Renal pelvis (tissue), 1 donor: ENCODE measurements at regions not wholly inside any gene's neighbourhood (a gene's known extent, or its start where the extent isn't known, plus 50 kb on each side); places are given as distances from the start of the nearest gene placed in this dataset.

Source experiments
- DNase-seq: peaks from one replicate; pipeline ENCODE4 v3.0.0-alpha.2; 2013

DNA sequence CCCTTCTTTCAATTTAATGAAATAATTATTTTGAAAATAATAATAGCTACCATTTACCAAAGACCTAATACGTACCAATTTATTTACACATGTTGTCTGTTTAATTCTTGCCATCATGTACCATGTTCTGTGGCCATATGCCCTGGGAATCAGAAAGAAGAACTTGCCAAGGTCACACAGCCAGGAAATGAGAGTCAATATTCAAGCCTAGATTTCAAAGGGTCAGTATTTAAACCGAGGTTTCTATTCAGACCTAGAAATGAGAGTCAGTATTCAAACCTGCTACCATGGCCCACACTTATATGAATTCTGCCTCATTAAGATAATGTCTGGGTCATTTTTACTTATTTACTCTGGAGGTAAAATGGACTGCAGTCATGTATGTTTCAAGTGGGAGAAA lies 103.6 kb upstream of the TBL1XR1 start:
- DNase-seq = no peak

DNA sequence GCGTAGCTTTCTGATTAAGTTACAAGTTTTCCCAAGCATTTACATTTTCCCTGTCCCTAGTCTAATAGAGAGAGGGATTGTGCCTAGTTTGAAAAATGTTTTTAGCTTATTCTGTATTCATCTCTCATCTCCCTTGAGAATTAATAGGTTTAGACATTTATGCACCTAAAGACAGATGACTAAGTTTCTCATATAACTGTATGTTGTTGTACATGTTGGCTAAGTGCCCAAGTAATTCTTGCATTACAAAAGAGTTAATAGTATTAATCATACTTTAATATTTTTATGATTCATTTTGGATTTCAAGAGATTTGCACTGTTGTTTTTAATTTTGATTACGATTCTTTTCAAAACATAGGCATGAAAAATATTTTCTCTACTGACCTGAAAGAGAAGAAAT lies 109.0 kb upstream of the TBL1XR1 start:
- no peak for DNase-seq

DNA sequence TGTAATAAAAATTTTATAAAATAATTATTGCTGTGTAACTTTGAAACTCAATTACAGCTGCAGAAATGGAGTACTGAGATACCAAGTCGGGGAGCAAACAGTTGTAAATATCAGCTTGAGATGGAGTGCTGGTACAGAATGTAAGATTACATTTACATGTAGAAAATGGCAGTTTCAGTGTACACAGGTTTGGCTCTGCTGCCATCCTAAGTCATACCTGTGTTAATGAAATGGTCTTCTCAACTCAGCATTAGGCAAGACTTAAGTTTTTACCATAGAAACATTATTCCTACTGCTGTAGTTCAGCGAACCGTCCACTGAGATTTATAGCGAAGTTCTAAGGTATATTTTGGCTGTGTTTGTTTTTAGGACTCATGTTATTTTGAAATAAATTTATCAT lies 110.1 kb upstream of the TBL1XR1 start:
- DNase-seq = no peak

DNA sequence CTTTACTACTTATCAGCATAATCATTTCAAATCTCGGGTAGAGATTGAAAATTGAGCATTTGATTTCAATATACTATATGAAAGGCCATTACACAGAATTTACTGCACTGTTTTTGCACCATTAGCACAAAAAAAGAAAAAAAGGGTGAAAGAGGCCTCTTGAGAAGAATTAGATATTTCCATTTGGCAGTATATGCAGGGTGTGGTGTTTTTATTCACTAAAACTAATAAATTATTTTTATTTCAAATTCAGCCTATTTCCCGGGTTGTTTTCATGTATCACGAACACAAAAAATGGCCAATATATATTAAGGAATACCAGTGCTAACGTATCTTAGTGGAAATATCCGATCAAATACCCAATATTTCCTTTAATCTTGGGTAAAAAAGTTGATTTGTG lies 110.5 kb upstream of the TBL1XR1 start:
- DNase-seq = no peak

DNA sequence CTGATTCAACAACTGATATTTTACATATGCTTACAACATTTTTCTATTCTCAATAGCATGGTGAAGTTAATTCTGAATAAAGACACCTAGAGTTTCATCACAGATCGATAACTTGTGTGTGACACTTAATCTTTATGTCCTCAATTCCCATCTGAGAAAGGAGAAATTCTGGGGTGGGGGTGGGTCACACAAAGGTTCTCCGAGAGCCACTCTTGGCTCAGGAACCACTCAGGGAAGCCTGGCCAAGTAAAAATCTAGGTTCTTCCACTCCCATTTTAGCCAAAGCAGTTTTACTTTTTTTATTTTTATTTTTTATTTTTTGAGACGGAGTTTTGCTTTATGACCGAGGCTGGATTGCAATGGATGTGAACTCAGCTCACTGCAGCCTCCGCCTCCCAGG lies 111.0 kb upstream of the TBL1XR1 start:
- no peak for DNase-seq

DNA sequence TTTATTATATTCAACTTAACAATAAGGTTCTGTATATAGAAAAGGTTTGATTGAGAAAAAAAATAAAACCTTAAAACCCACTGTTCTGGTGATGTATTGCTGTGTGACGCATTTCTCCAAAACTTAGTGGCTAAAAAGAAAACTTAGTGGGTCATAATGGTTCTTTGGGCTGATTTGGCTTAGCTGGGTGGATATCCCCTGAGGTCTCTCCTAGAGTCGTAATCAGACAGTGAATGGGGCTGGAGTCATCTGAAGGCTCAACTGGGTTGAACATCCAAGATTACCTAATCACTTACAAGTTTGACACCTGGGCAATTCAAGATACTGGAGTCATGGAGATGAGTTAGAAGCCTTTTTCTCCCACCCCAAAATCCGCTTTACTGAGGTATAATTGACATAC lies 111.6 kb upstream of the TBL1XR1 start:
- no peak for DNase-seq

DNA sequence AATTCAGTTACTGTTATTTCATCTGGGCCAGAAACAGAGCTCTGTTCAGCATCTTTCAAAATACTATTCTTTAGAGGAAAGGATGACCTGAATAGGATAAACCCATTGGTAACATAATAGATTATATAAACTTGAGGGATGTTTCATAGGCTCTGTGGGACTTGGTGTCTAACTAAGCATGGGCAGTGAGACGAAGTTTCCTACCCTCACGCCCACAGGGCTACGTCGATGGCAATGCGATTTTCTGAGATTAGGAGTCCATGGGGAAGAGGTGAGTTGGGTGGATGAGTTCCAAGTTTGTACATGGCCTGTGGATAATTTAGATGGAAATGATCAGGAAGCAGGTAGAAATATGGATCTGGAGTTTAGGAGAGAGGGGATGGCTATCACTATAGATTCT lies 115.2 kb upstream of the TBL1XR1 start:
- no peak for DNase-seq

DNA sequence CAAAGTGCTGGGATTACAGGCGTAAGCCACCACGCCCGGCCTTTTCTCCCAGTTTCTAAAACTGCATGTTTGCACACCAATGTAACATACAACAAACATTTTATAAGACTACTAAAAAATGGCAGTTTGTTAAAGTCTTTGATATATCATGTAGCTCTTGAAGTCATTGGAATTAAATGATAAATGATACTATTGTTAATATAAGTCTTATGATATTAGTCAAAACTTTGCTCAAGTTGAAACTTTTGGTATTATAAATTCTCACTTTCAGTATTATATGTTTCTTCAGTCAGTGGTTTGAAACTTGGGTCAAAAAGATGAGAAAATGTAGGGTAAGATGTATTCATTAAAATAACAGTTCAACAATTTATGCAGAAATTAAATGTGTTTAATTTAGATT lies 117.6 kb upstream of the TBL1XR1 start:
- no peak for DNase-seq

DNA sequence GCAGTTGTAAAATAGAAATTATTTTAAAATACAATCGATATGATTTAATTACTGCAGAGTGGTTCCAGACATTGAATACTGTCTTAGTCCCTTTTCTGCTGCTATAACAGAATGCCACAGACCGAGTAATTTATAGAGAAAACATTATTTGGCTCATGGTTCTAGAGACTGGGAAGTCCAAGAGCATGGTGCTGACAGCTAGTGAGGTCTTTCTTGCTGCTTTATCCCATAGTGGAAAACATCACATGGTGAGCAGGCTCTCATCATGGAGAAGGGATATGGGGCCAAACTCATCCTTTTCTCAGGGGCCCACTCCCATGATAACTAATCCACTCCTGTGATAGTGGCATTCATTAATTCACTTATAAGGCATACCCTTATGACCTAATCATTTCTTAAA lies 120.0 kb upstream of the TBL1XR1 start:
- no peak for DNase-seq

DNA sequence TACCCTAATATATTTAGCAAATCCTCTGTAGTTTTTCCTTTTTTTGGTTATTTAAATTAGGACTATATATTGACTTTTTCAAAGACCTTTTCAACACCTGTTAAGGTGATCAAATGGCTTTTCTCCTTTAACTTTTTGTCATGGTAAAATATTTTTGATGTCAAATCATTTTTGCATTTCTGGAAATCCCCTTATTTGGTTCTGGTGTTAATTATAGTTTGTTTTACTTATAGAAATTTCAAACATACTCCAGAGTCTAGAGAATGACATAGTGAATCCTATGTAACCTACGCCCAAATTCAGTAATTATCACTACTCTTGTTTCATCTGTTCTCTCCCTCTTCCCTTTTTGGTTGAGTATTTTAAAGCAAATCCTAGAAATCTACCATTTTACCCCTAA lies 121.3 kb upstream of the TBL1XR1 start:
- no peak for DNase-seq

DNA sequence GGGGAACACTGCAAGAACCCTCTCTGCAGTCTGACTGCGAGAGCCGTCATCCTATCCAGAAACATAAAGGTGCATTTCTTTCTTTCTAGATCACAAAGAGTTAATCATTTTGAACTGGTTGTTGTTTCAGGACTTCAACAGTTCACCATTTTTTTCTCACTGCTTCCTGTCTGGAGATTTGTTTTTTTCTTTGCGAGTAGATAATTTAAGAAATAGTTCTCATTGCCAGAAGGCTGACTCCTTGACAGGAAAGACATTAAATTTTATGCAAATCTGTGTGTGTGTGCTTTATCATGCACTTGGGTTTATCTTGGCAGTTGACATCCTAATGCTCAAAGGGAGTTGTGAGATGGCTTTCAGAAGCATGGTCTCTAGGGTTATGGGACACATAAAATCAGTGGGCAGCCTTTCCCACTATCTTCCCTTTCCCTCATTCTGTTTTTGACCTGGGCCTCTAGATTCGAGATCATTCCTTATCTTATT lies 123.5 kb upstream of the TBL1XR1 start:
- peak; percentile 64 for DNase-seq

DNA sequence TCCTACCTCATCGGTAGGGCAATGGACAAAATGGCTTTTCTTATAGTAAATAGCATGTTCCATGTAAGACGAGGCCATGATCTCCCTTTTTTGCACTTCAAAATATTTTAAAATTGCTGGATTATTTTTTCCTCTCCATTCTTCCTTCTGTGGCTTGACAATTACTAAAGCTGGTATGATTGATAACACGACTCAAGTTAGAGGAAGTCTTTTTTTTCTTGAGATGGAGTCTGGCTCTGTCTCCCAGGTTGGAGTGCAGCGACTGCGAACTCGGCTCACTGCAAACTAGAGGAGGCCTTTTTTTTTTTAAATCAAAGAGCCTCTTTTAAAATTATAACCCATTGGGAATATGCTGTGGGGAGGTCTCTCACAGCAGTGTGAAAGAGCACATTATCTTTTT lies 124.5 kb upstream of the TBL1XR1 start:
- no peak for DNase-seq

DNA sequence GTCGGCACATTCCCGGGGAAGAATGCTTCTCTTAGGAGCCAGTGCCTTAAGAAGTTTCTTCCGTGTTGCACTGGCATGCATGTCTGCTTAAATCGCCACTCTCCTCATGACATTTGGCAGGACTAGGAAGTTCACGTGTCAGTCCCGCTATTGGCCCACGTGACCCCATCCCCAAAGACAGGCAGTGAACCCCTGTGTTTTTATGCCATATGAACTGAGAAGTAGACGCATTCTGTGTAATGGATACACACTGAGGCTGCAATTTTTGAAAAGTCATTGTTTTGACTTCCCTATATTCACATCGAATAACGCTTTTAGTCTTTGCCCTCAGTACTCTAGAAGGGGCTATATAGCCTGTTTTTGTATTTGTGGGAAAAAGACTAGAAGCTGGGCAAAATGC lies 125.6 kb upstream of the TBL1XR1 start:
- no peak for DNase-seq

DNA sequence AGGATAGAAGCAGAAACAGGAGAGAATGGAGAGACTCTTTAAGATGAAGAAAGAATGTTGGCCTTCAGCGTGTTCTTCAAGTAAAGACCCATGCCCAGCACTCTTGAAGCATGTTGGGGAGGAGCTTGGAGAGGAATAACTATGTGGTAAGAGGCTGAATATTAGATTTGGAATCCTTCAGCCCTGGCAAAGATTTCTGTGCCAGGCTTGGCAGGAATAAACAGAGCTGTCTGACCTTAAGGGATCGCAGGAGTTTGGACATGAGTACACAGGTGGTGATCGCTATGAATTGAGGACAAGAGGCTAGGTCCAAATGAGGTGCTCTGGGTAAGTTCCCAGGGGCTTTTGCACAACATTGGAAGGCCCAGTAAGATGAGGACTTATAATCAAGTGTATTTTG lies 132.6 kb upstream of the TBL1XR1 start:
- no peak for DNase-seq

DNA sequence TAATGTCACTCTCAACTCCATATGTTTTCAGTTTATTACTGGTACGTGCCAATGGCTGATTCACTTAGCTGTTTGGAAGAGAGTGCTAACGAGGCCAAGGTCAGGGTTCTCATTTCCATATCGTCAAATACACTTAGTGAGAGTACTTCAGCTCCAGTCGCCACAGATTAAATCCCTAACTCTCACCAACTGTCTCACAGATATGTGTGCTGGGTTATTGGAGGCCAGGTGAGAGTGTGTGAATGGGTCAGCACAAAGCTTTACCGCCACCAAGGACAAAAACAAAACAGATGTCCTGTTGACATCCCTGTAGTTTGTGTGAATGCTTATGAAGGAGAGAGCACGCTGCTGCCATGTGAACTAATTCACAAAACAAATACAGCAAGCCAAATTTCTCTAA lies 133.5 kb upstream of the TBL1XR1 start:
- no peak for DNase-seq

DNA sequence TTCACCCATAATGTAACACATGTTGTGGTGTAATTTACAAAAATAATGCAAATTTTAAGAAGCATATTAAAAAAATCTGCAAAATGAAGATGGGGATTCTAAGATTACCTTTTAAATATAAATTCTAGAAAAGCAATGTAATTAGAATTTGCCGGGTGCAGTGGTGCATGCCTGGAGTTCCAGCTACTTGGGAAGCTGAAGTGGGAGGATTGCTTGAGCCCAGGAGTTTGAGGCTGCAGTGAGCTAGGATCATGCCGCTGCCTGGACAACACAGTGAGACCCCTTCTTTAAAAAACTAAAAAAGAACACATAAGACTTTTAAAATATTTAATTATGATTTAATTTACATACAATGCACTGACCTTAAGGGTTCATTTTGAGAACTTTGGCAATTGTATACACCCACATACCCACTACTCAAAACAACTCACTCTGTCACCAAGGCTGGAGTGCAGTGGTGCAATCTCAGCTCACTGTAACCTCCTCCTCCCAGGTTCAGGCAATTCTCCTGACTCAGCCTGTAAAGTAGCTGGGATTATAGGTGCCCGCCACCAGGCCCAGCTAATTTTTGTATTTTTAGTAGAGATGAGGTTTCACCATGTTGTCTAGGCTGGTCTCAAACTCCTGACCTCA lies 134.0 kb upstream of the TBL1XR1 start:
- no peak for DNase-seq

DNA sequence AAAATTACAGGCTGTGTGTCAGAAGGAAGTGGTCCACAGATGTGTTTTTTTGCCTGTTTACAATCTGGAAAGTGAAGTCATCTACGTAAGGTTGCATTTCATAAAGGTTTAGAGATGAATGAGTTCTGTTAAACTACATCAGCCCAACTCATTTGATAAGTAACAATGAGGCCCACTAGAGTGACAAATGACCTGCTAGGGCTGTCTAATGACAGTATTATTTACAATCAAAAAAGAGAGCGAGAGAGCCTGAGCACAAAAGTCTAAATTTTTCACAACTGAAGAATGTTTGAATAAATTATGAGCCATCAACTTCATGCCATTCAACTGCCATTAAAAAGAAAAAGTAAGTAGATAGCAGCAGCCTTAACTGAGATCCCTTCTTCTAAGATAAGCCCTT lies 135.7 kb upstream of the TBL1XR1 start:
- DNase-seq = no peak

DNA sequence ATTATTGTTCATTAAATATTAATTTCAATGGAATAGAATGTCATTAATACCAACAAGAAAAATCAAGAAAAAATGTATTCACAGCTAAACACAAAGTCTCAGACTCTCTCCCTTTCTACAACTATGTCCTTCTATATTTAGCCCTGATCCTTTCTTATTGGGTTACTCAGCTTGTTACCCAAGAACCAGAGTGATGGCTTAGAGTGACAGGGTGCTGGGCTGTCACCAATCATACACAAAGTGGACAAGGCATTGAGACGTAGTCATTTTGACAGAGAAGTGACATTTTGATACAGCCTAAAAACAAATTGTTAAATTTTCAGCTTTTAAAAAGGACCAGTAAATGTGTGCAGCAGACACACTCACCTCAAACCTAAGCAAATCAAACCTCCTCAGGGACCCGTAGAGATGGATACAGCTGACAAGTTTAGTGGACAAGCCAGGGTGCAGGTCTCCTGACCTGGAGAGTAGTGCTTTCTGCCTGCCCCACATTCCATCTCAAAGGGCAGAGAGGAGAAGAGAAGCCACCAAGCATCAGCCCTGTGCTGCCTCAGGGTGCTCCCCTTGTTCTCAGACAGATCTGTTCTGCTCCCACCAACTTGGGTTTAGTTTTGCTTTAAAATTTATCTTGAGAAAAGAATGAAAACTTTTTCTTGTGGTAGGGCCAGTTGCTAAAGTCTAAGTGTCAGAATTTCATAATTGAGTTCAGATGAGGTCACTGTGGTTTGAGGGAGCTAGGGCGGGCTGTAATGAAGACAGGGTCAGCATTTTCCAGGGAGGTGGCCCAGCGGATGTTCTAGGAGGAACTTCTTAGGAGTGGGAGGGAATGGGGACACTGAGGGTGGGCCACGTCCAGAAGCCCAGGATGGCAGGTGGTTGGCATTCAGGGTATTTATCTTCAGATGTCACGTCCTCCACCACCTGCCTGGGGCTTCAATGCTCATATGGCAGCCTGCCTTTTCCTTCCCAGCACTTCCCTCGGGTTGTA lies 136.5 kb upstream of the TBL1XR1 start:
- no peak for DNase-seq

DNA sequence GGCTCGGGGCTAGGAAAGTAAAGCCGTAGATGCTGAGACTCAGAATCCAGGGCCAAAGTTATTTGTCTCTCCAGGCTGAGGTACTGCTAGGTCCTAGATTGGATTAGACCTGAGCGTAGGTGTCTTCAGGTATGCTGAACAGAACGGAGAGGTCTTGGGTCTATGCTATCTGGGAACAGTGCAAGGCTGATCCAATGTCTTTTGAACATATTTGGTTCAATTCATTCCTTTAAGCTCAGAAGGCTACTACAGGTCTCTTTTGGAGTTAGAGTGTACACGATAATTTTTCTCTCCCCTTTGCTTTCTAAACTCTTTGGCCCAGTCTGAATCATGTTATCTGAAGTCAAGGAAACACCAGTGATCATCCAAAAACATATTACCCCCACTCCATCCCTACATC lies 137.5 kb upstream of the TBL1XR1 start:
- DNase-seq = no peak

DNA sequence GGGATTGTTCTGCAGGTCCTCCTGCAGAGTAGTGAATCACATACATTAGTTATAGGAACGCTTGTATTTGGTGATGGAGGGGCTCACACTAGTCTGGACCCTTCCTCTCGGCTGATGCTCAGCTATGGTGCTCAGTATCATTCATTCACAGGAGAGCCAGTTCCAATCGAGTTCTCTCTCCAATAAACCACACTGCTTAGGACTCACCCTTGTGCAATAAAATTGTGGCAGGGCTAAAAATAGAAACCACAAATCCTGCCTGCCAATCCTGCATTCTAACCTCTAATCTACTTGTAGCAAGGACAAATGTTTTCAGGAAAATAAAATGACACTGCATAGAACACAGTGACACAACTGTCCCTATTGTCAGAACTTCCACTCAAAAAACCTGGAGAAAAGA lies 138.4 kb upstream of the TBL1XR1 start:
- DNase-seq = no peak

DNA sequence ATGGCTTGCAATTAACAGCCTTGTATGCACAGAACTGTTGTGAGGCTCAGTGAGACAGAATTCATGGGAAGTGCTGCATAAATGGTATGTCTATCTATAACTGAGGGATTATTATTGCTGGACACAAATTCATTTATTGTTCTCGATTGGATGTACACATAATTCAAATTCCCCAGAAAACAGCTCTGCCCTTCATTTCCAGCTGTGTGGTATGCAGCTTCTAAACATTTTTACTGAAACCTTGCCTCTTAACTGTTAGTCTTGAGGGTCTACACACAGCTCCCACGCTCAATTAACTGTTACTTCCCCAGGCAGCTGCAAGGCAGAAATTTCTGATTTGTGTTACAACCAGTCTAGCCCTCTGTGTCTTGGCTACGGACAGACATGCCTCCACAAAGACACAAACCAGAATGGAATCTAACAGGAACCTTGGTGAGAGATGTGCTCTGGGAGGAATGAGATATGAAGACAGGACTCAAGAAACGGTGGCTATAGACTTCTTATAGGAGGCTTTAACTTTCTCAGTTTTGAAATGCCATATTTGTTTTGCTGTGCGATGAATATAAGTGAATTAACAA lies 139.7 kb upstream of the TBL1XR1 start:
- no peak for DNase-seq

DNA sequence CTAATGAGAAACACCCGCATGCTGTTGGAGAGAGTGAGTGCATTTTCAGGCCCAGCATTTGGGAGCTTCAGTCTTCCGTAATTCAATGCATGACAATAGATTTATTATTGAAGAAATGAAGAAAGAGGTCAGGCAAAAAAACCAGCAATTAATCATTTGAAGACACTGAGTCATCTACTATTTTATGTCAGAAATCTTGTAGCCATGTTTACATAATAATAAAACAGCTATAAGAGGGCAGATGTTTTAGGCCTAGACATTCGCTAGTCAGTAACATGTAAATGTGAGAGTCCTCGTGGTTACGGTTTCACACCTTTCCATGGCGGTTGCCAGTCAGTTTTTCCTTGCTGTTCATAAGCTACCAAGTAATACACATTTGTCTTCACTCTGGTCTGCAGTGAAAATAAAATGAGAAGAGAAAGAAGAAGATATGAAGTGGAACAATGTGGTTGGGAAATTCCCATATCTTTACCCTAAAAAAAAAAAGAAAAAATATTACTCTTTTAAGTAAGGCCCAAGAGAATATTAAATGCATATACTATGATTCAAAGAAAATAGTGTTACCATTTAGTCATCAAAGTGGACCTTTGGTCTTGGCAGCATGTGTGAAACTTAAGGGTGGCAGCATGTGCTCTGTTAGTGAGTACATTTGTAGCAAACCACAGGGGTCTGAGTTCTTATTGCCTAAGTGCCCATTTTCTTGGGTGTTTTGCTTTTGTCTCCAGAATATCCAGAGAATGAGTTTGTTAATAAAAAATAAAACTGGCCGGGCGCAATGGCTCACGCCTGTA lies 140.5 kb upstream of the TBL1XR1 start:
- no peak for DNase-seq
